ENCODE measurements at regions not wholly inside any gene's neighbourhood (a gene's known extent, or its start where the extent isn't known, plus 50 kb on each side); places are given as distances from the start of the nearest gene placed in this dataset.

DNA sequence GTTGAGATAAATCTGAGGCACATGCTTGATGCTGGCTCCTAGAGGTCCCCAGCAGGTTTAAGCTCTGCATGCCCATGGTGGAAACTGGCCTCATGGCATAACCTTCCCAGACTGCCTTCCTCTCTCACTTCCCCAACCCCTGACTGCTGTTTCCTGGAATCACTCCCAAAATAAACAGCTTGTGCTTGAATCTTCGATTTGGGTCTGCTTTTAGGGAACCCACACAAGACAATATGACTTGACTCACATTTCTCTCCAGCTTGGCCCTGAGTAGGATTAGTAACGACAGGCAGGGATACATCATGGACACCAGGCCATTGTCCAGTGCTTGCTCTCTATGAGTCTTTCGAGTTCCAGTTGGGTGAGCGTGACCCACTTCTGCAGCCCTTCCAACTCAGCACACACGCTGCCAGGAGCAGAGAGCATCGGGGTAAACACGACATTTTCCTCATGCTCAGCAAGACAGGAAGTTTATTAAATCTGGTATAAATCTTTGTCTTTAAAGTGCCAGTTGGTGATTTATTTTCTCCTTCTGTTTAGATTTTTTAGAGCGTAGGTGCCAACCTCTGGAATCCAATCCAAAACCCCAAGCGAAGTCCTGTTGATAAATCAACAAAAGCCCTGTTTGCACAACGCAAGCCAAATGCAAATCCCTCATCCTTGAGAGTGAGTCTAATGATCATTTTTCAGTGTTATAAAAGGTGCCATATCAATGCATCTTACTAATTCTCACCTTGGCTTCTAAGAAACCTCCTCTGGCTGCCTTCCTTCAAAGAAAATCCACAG lies 135.0 kb downstream of the FOXA2 start:
- H3K27me3 ChIP-seq (ENCODE audit: control insufficient read depth in 2 of 2, insufficient read depth in 2 of 2, low read length in 2 of 2), result no peaks in the 10 kb centered on the region
- no peaks in the 10 kb centered on the region for H3K9me3 ChIP-seq (replicated peaks in 1 of 2; ENCODE audit: control insufficient read depth in 1 of 2, insufficient read depth in 1 of 2, low read length in 2 of 2)
- no peaks in the 10 kb centered on the region for H3K79me2 ChIP-seq (ENCODE audit: insufficient read depth, low read length)
- peaks cover 4 to 5% of the 10 kb centered on the region in 2 donors for H3K4me1 ChIP-seq (ENCODE audit: control insufficient read depth in 1 of 2, insufficient read depth in 2 of 2, low read length in 2 of 2)
- H2AFZ ChIP-seq (ENCODE audit: insufficient read depth, low read depth, low read length, poor library complexity, severe bottlenecking), result no peak overlapping the region
- no peaks in the 10 kb centered on the region for H4K20me1 ChIP-seq (ENCODE audit: insufficient read depth, low read length)
- Mint-ChIP-seq H3K27me3 (ENCODE audit: low read depth in 3 of 3) (peaks cover 4 to 9% (median 5%) of the 10 kb centered on the region in 3 donors), H3K9me3 (no peaks in the 10 kb centered on the region), H3K4me3 (no peak overlapping the region), H3K27ac (no peak overlapping the region), H3K4me1 (peaks cover 7% of the 10 kb centered on the region), H3K36me3 (no peaks in the 10 kb centered on the region)
- DNase-seq, result no peak
- H3K4me2 ChIP-seq (replicated peaks; ENCODE audit: extremely low read depth, low read length, poor library complexity, severe bottlenecking), result no peak overlapping the region
- H3K9ac ChIP-seq (ENCODE audit: insufficient read depth, low read length, poor library complexity, severe bottlenecking), result no peak overlapping the region
- intact Hi-C loops (cut with micrococcal nuclease), result no loop called here
- no peak overlapping the region for H3K4me3 ChIP-seq (replicated peaks in 1 of 3; ENCODE audit: low read depth in 2 of 3, low read length in 3 of 3)
- WGBS (ENCODE audit: insufficient coverage), result 54% methylated on average over 5 of the region's 10 CpGs
- H3K27ac ChIP-seq (ENCODE audit: low read depth in 1 of 2, low read length in 2 of 2), result no peak overlapping the region
- no peaks in the 10 kb centered on the region for H3K36me3 ChIP-seq (replicated peaks in 1 of 2; ENCODE audit: control insufficient read depth in 1 of 2, insufficient read depth in 2 of 2, low read length in 2 of 2)
- TF ChIP-seq, protein P1, sequence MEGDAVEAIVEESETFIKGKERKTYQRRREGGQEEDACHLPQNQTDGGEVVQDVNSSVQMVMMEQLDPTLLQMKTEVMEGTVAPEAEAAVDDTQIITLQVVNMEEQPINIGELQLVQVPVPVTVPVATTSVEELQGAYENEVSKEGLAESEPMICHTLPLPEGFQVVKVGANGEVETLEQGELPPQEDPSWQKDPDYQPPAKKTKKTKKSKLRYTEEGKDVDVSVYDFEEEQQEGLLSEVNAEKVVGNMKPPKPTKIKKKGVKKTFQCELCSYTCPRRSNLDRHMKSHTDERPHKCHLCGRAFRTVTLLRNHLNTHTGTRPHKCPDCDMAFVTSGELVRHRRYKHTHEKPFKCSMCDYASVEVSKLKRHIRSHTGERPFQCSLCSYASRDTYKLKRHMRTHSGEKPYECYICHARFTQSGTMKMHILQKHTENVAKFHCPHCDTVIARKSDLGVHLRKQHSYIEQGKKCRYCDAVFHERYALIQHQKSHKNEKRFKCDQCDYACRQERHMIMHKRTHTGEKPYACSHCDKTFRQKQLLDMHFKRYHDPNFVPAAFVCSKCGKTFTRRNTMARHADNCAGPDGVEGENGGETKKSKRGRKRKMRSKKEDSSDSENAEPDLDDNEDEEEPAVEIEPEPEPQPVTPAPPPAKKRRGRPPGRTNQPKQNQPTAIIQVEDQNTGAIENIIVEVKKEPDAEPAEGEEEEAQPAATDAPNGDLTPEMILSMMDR (IDR thresholded peaks at IDR 0.05), result no peak

DNA sequence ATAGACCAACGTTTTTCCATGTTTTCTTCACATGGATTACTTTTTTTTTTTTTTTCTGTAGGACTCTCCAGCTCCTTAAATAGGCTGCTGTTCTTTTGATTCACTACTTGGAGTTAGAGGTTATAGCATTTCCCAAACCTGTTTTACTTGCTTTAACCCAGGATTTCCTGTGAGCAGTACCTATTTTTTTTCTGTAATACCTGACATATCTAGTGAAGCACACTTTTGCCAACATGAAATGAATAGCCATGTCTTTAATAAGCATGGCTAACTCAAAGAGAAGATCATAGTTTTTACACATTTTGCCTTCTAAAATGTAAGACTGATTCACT lies 137.0 kb downstream of the FOXA2 start:
- no peaks in the 10 kb centered on the region for H3K9me3 ChIP-seq (replicated peaks in 1 of 2; ENCODE audit: control insufficient read depth in 1 of 2, insufficient read depth in 1 of 2, low read length in 2 of 2)
- H2AFZ ChIP-seq (ENCODE audit: insufficient read depth, low read depth, low read length, poor library complexity, severe bottlenecking), result no peak overlapping the region
- TF ChIP-seq, protein P1 (IDR thresholded peaks at IDR 0.05), result no peak
- H3K27ac Mint-ChIP-seq, result no peak overlapping the region
- H3K4me2 ChIP-seq (replicated peaks; ENCODE audit: extremely low read depth, low read length, poor library complexity, severe bottlenecking), result no peak overlapping the region
- no peak overlapping the region for H3K27ac ChIP-seq (ENCODE audit: low read depth in 1 of 2, low read length in 2 of 2)
- H3K4me3 Mint-ChIP-seq, result no peak overlapping the region
- intact Hi-C loops (cut with micrococcal nuclease), result no loop called here
- H3K4me1 ChIP-seq (ENCODE audit: control insufficient read depth in 1 of 2, insufficient read depth in 2 of 2, low read length in 2 of 2), result peaks cover 4 to 5% of the 10 kb centered on the region in 2 donors
- peaks cover 7% of the 10 kb centered on the region for H3K4me1 Mint-ChIP-seq
- no peaks in the 10 kb centered on the region for H3K27me3 ChIP-seq (ENCODE audit: control insufficient read depth in 2 of 2, insufficient read depth in 2 of 2, low read length in 2 of 2)
- no CpG with 5 or more reads among the region's 1 CpG for WGBS (ENCODE audit: insufficient coverage)
- no peak overlapping the region for H3K4me3 ChIP-seq (replicated peaks in 1 of 3; ENCODE audit: low read depth in 2 of 3, low read length in 3 of 3)
- H3K27me3 Mint-ChIP-seq (ENCODE audit: low read depth in 3 of 3), result peaks cover 4 to 7% (median 5%) of the 10 kb centered on the region in 3 donors
- no peaks in the 10 kb centered on the region for H3K36me3 Mint-ChIP-seq
- H3K36me3 ChIP-seq (replicated peaks in 1 of 2; ENCODE audit: control insufficient read depth in 1 of 2, insufficient read depth in 2 of 2, low read length in 2 of 2), result no peaks in the 10 kb centered on the region
- H3K9ac ChIP-seq (ENCODE audit: insufficient read depth, low read length, poor library complexity, severe bottlenecking), result no peak overlapping the region
- no peaks in the 10 kb centered on the region for H4K20me1 ChIP-seq (ENCODE audit: insufficient read depth, low read length)
- no peak for DNase-seq
- no peaks in the 10 kb centered on the region for H3K9me3 Mint-ChIP-seq
- H3K79me2 ChIP-seq (ENCODE audit: insufficient read depth, low read length), result no peaks in the 10 kb centered on the region

All from CD14-positive monocyte (primary cell).